Body of pancreas (tissue), 4 donors: ENCODE measurements at regions not wholly inside any gene's neighbourhood (a gene's known extent, or its start where the extent isn't known, plus 50 kb on each side); places are given as distances from the start of the nearest gene placed in this dataset.

Experiments
- POLR2A ChIP-seq, 3 donors: fragments of 450-650 bp; IDR thresholded peaks; one replicate each; pipeline ENCODE4 v1.6.1; 2016; ENCODE audit warnings: antibody characterized with exemption in 3 of 3, mild to moderate bottlenecking in 2 of 3
- TF ChIP-seq, protein P1 (sequence below), 7 experiments: fragments of 450-650 bp in 4 of 7; fragments of 200-600 bp in 3 of 7; sonication (generic) in 3 of 7; IDR thresholded peaks; one replicate each; pipeline ENCODE4 v1.5.1; 2016 to 2019; ENCODE audit warnings: antibody characterized with exemption in 7 of 7

DNA sequence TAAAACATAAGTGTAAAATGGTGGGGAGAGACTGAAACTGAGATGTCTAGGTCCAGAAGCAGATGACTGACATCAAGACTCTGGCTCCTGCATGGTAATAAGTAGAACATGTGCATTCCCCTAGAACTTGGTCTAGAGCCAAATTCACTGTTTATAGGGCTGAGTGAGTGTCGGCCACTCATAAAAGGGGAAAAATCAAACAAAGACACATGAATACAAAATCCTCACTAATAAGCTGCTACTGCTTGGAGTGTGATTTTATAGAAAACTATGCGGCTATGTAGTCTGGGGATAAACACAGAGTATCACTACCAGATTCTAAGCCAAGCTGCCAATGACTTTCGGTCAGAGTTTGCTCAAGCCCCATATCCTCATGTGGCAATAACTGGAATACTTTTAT is 1080.8 kb upstream of the DDX18 start:
- TF ChIP-seq, protein P1, sequence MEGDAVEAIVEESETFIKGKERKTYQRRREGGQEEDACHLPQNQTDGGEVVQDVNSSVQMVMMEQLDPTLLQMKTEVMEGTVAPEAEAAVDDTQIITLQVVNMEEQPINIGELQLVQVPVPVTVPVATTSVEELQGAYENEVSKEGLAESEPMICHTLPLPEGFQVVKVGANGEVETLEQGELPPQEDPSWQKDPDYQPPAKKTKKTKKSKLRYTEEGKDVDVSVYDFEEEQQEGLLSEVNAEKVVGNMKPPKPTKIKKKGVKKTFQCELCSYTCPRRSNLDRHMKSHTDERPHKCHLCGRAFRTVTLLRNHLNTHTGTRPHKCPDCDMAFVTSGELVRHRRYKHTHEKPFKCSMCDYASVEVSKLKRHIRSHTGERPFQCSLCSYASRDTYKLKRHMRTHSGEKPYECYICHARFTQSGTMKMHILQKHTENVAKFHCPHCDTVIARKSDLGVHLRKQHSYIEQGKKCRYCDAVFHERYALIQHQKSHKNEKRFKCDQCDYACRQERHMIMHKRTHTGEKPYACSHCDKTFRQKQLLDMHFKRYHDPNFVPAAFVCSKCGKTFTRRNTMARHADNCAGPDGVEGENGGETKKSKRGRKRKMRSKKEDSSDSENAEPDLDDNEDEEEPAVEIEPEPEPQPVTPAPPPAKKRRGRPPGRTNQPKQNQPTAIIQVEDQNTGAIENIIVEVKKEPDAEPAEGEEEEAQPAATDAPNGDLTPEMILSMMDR (IDR thresholded peaks at IDR 0.05): no peak
- no peak for TF ChIP-seq POLR2A (IDR thresholded peaks at IDR 0.05)
